Natural killer cell (primary cell): ENCODE measurements at regions not wholly inside any gene's neighbourhood (a gene's known extent, or its start where the extent isn't known, plus 50 kb on each side); places are given as distances from the start of the nearest gene placed in this dataset.

ENCODE experiments used
- ATAC-seq, 3 donors: fragments of 150-1000 bp in 2 of 3; fragments of 200-7000 bp in 1 of 3; cut with Tn5 transposase; 1 replicate in 1 of 3; 2 replicates in 2 of 3; pipeline ENCODE4 v1.10.0; 2021; ENCODE audit warnings: mild to moderate bottlenecking in 2 of 3, moderate library complexity in 2 of 3
- DNase-seq, 2 donors: peaks; one replicate each; pipeline versions ENCODE4 v3.0.0 to v3.0.0-alpha.2; 2013 to 2021; ENCODE audit warnings: mixed read lengths in 1 of 2
- H3K27ac ChIP-seq: one replicate; pipeline ENCODE4 v1.5.1; 2013; ENCODE audit warnings: mild to moderate bottlenecking, low read length
- H3K27me3 ChIP-seq: one replicate; pipeline ENCODE4 v1.6.1; 2013; ENCODE audit warnings: low read length; ENCODE audit not compliant: control insufficient read depth, insufficient read depth
- H3K36me3 ChIP-seq: one replicate; pipeline ENCODE4 v1.6.1; 2013; ENCODE audit warnings: low read length; ENCODE audit not compliant: control insufficient read depth, insufficient read depth
- H3K4me1 ChIP-seq: one replicate; pipeline ENCODE4 v1.6.1; 2013; ENCODE audit warnings: low read length; ENCODE audit not compliant: control insufficient read depth, insufficient read depth
- H3K4me3 ChIP-seq: one replicate; pipeline ENCODE4 v1.5.1; 2013; ENCODE audit warnings: low read length
- H3K9me3 ChIP-seq: one replicate; pipeline ENCODE4 v1.6.1; 2013; ENCODE audit warnings: low read length; ENCODE audit not compliant: control insufficient read depth, insufficient read depth
- H3K27ac Mint-ChIP-seq, 2 donors: one replicate each; pipeline ENCODE4 v1.8.0; 2022; ENCODE audit warnings: mild to moderate bottlenecking in 2 of 2, mixed read lengths in 2 of 2, moderate library complexity in 1 of 2
- H3K27me3 Mint-ChIP-seq, 2 donors: one replicate each; pipeline ENCODE4 v1.8.0; 2022; ENCODE audit warnings: low read depth in 2 of 2, mixed read lengths in 2 of 2
- H3K36me3 Mint-ChIP-seq: one replicate; pipeline ENCODE4 v1.8.0; 2022; ENCODE audit warnings: mixed read lengths
- H3K4me1 Mint-ChIP-seq, 2 donors: one replicate each; pipeline ENCODE4 v1.8.0; 2022; ENCODE audit warnings: mixed read lengths in 2 of 2
- H3K4me3 Mint-ChIP-seq: one replicate; pipeline ENCODE4 v1.8.0; 2022; ENCODE audit warnings: mild to moderate bottlenecking, moderate library complexity, mixed read lengths
- H3K9me3 Mint-ChIP-seq, 2 donors: one replicate each; pipeline ENCODE4 v1.8.0; 2022; ENCODE audit warnings: mixed read lengths in 2 of 2
- WGBS: methylation state at CpG from one replicate; pipeline ENCODE4 v1.1.7; 2013; ENCODE audit warnings: missing lambda C conversion rate; ENCODE audit not compliant: insufficient coverage; 5-methylcytosine and 5-hydroxymethylcytosine counted together
- intact Hi-C: fragments of 100-400 bp; cut with micrococcal nuclease; formaldehyde crosslinking; loops from one replicate; pipeline ENCODE4 v1.14.2; 2022
- TF ChIP-seq, protein P1 (sequence below): fragments of 200-600 bp; IDR thresholded peaks from one replicate; pipeline ENCODE4 v1.8.0; 2022; ENCODE audit warnings: antibody characterized with exemption

DNA sequence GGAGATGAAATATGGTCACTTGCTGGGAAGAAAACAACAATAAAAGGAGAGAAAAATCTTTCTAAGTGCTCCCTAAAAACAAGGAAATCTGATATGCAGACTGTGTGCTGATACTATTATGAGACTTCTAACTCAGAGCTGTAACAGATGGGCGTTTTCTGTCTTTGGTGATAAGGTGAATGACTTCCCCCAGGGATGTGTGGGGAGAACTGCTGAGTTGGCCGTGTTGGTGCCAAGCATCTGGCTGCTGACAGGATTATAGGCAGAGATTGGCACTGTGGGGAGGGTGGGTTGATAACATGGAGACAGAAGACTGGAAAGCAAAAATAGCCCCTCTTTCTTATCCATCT, 438.5 kb upstream of the PLXNA2 start:
- no peaks in the 10 kb centered on the region for H3K4me1 Mint-ChIP-seq
- DNase-seq (no peak), ATAC-seq (no peak)
- no peaks in the 10 kb centered on the region for H3K9me3 ChIP-seq
- no peaks in the 10 kb centered on the region for H3K27me3 ChIP-seq
- TF ChIP-seq, protein P1, sequence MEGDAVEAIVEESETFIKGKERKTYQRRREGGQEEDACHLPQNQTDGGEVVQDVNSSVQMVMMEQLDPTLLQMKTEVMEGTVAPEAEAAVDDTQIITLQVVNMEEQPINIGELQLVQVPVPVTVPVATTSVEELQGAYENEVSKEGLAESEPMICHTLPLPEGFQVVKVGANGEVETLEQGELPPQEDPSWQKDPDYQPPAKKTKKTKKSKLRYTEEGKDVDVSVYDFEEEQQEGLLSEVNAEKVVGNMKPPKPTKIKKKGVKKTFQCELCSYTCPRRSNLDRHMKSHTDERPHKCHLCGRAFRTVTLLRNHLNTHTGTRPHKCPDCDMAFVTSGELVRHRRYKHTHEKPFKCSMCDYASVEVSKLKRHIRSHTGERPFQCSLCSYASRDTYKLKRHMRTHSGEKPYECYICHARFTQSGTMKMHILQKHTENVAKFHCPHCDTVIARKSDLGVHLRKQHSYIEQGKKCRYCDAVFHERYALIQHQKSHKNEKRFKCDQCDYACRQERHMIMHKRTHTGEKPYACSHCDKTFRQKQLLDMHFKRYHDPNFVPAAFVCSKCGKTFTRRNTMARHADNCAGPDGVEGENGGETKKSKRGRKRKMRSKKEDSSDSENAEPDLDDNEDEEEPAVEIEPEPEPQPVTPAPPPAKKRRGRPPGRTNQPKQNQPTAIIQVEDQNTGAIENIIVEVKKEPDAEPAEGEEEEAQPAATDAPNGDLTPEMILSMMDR = no peak
- H3K27ac ChIP-seq = no peak overlapping the region
- no peak overlapping the region for H3K4me3 ChIP-seq
- H3K4me3 Mint-ChIP-seq = no peak overlapping the region
- H3K27me3 Mint-ChIP-seq = no peaks in the 10 kb centered on the region
- 5% methylated on average over 2 of the region's 2 CpGs for WGBS
- H3K9me3 Mint-ChIP-seq = peaks cover 2 to 3% of the 10 kb centered on the region in 2 donors
- H3K27ac Mint-ChIP-seq = no peak overlapping the region
- intact Hi-C loops = no loop called here
- H3K36me3 ChIP-seq = no peaks in the 10 kb centered on the region
- H3K4me1 ChIP-seq = no peaks in the 10 kb centered on the region
- H3K36me3 Mint-ChIP-seq = no peaks in the 10 kb centered on the region

DNA sequence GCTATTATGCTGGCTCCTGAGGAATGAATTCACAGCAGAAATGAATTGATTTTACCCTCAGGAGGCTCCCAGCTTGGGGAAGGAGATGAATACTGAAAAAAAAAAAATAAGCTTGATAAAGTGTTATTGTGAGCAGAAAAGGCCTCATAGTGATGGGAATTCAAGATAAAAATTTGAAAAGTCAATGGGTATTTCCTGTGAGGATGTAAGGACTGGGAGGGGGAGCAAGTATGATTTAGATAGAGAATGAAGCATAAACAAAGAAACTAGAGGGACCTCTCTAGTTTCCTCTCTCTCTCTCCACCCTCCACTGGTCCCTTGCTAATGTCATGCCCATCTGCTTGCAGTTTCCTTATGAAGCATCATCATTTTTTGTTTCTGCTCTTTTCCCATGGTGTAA, 439.0 kb upstream of the PLXNA2 start:
- ATAC-seq (no peak), DNase-seq (no peak)
- TF ChIP-seq, protein P1 = no peak
- Histone ChIP-seq H3K4me3 (no peak overlapping the region), H3K36me3 (no peaks in the 10 kb centered on the region), H3K4me1 (no peaks in the 10 kb centered on the region), H3K27ac (no peak overlapping the region), H3K27me3 (no peaks in the 10 kb centered on the region), H3K9me3 (no peaks in the 10 kb centered on the region)
- no peaks in the 10 kb centered on the region for H3K36me3 Mint-ChIP-seq
- no peak overlapping the region for H3K4me3 Mint-ChIP-seq
- intact Hi-C loops = no loop called here
- no peak overlapping the region for H3K27ac Mint-ChIP-seq
- H3K9me3 Mint-ChIP-seq = peaks cover 2 to 3% of the 10 kb centered on the region in 2 donors
- H3K4me1 Mint-ChIP-seq = no peaks in the 10 kb centered on the region
- no peaks in the 10 kb centered on the region for H3K27me3 Mint-ChIP-seq

DNA sequence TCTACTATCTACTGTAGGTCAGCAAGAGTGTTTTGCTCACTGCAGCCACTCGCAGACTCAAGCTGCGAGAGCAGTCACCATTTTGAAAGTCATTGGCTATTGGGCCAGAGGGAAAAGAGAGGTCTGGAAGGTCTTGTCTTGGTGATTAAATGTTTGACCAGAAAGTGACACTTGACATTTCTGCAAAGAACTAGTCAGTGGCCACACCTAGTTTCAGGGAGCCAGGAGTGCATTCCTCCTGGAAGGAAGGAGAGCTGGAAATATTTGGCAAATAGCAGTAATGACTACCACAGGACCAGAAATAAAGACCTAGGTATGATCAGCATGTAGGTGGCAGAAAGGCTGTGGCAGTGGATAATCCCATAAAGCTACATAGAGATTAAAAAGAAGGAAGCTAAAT, 440.0 kb upstream of the PLXNA2 start:
- Mint-ChIP-seq H3K27ac (no peak overlapping the region), H3K4me1 (no peaks in the 10 kb centered on the region), H3K27me3 (no peaks in the 10 kb centered on the region), H3K4me3 (no peak overlapping the region), H3K36me3 (no peaks in the 10 kb centered on the region), H3K9me3 (peaks cover 3% of the 10 kb centered on the region in 2 donors)
- no peak overlapping the region for H3K27ac ChIP-seq
- no peaks in the 10 kb centered on the region for H3K36me3 ChIP-seq
- TF ChIP-seq, protein P1 = no peak
- no peak overlapping the region for H3K4me3 ChIP-seq
- H3K27me3 ChIP-seq = no peaks in the 10 kb centered on the region
- no peaks in the 10 kb centered on the region for H3K4me1 ChIP-seq
- intact Hi-C loops = no loop called here
- no peaks in the 10 kb centered on the region for H3K9me3 ChIP-seq
- WGBS = 98% methylated on average over 2 of the region's 2 CpGs
- no peak for ATAC-seq
- DNase-seq = no peak

DNA sequence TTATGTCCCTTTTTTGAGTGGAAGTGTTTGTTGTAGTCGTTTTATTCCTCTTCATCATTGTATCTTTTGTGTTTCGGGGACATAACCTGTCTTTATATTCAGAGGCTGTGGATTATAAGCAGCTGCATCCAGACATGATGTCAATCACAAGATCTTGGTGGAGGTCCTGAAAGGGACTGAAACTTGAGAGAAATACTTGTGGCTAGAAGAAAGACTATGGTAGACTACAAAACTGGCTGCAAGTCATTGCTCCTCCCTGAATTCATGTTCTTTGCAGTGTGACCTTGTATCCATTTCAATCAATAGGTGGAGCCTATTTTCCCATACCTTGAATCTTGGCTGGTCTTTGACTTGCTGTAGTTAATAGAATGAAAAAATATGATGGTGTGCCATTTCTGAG, 442.4 kb upstream of the PLXNA2 start:
- Mint-ChIP-seq H3K27me3 (no peaks in the 10 kb centered on the region), H3K9me3 (peaks cover 3 to 6% of the 10 kb centered on the region in 2 donors), H3K4me1 (no peaks in the 10 kb centered on the region), H3K36me3 (no peaks in the 10 kb centered on the region), H3K27ac (no peak overlapping the region), H3K4me3 (no peak overlapping the region)
- Histone ChIP-seq H3K4me3 (no peak overlapping the region), H3K27ac (no peak overlapping the region), H3K27me3 (no peaks in the 10 kb centered on the region), H3K4me1 (no peaks in the 10 kb centered on the region), H3K9me3 (no peaks in the 10 kb centered on the region), H3K36me3 (no peaks in the 10 kb centered on the region)
- no peak for ATAC-seq
- no peak for DNase-seq
- intact Hi-C loops = no loop called here
- TF ChIP-seq, protein P1 = no peak
- 77% methylated on average over 2 of the region's 2 CpGs for WGBS
